ENCODE measurements at regions not wholly inside any gene's neighbourhood (a gene's known extent, or its start where the extent isn't known, plus 50 kb on each side); places are given as distances from the start of the nearest gene placed in this dataset.

- no peak for DNase-seq (ENCODE audit: extremely low read depth, low read depth)
These were observed 398.9 kb downstream of the MATN1 start for GRCh38 chr1:30324251-30325084.

- no peak for DNase-seq (ENCODE audit: extremely low read depth, low read depth)
These were observed 399.5 kb downstream of the MATN1 start for GRCh38 chr1:30323841-30324240.

GRCh38 chr1:30323352-30323751, 400.0 kb downstream of the MATN1 start:
- DNase-seq (ENCODE audit: extremely low read depth, low read depth), result no peak

- DNase-seq (ENCODE audit: extremely low read depth, low read depth), result no peak
These were observed 400.5 kb downstream of the MATN1 start for GRCh38 chr1:30322859-30323257.

GRCh38 chr1:30321996-30322858, 401.2 kb downstream of the MATN1 start:
- DNase-seq (ENCODE audit: extremely low read depth, low read depth), result no peak

GRCh38 chr1:30321246-30321910, 402.0 kb downstream of the MATN1 start:
- DNase-seq (ENCODE audit: extremely low read depth, low read depth), result no peak

GRCh38 chr1:30320581-30320890, 402.8 kb downstream of the MATN1 start:
- no peak for DNase-seq (ENCODE audit: extremely low read depth, low read depth)

- no peak for DNase-seq (ENCODE audit: extremely low read depth, low read depth)
These were observed 403.4 kb downstream of the MATN1 start for GRCh38 chr1:30319765-30320580.

GRCh38 chr1:30318864-30319718, 404.3 kb downstream of the MATN1 start:
- DNase-seq (ENCODE audit: extremely low read depth, low read depth), result no peak

GRCh38 chr1:30318413-30318812, 405.0 kb downstream of the MATN1 start:
- no peak for DNase-seq (ENCODE audit: extremely low read depth, low read depth)

- DNase-seq (ENCODE audit: extremely low read depth, low read depth), result no peak
These were observed 405.5 kb downstream of the MATN1 start for GRCh38 chr1:30317921-30318320.

GRCh38 chr1:30316056-30316455, 407.3 kb downstream of the MATN1 start:
- no peak for DNase-seq (ENCODE audit: extremely low read depth, low read depth)

- DNase-seq (ENCODE audit: extremely low read depth, low read depth), result no peak
These were observed 408.0 kb downstream of the MATN1 start for GRCh38 chr1:30315185-30315960.

GRCh38 chr1:30314591-30314990, 408.8 kb downstream of the MATN1 start:
- no peak for DNase-seq (ENCODE audit: extremely low read depth, low read depth)

- DNase-seq (ENCODE audit: extremely low read depth, low read depth), result no peak
These were observed 409.8 kb downstream of the MATN1 start for GRCh38 chr1:30313584-30313983.

- no peak for DNase-seq (ENCODE audit: extremely low read depth, low read depth)
These were observed 410.2 kb downstream of the MATN1 start for GRCh38 chr1:30313176-30313575.

- no peak for DNase-seq (ENCODE audit: extremely low read depth, low read depth)
These were observed 411.2 kb downstream of the MATN1 start for GRCh38 chr1:30312226-30312625.

GRCh38 chr1:30311749-30312148, 411.6 kb downstream of the MATN1 start:
- no peak for DNase-seq (ENCODE audit: extremely low read depth, low read depth)

All from NCI-H460 (cell line).